ENCODE measurements at regions not wholly inside any gene's neighbourhood (a gene's known extent, or its start where the extent isn't known, plus 50 kb on each side); places are given as distances from the start of the nearest gene placed in this dataset.
"Not testable (repeated sequence)": the region's sequence is repeated elsewhere in the genome, so short reads cannot be mapped to it uniquely, and the experiment has no call there.

GRCh38 chr7:54226030-54226429 is 316.1 kb upstream of the VSTM2A start:
- H3K4me2 ChIP-seq (ENCODE audit: insufficient read depth in 1 of 2, low read depth in 2 of 2, low read length in 2 of 2); H3K36me3 ChIP-seq (ENCODE audit: control insufficient read depth in 2 of 4, insufficient read depth in 4 of 4, low read length in 3 of 4); H4K8ac ChIP-seq (ENCODE audit: extremely low read depth, insufficient read depth, low read length); DNase-seq (ENCODE audit: low read depth in 1 of 2, low spot score in 2 of 2); H3K56ac ChIP-seq (replicated peaks; ENCODE audit: insufficient read length, low read depth, low read length); H3K4me1 ChIP-seq (replicated peaks in 1 of 4; ENCODE audit: control insufficient read depth in 3 of 4, insufficient read depth in 4 of 4, low read length in 3 of 4); H3K9ac ChIP-seq (replicated peaks in 1 of 4; ENCODE audit: extremely low read depth in 1 of 4, low read depth in 3 of 4, low read length in 3 of 4); FAIRE-seq; H2AK5ac ChIP-seq (ENCODE audit: low read depth, low read length); POLR2A ChIA-PET (ENCODE audit: partially characterized antibody); H3K18ac ChIP-seq (ENCODE audit: extremely low read depth, low read length); H2BK15ac ChIP-seq (ENCODE audit: low read length); H4K91ac ChIP-seq (replicated peaks; ENCODE audit: insufficient read length, low read length); H4K20me1 ChIP-seq (replicated peaks in 1 of 2; ENCODE audit: control insufficient read depth in 1 of 2, insufficient read depth in 2 of 2, low read length in 2 of 2); H3K23me2 ChIP-seq (ENCODE audit: low read depth, low read length); H3K14ac ChIP-seq (ENCODE audit: insufficient read length); H3K27ac ChIP-seq (ENCODE audit: low read depth, low read length); H2BK20ac ChIP-seq (ENCODE audit: low read length); H3K23ac ChIP-seq (ENCODE audit: insufficient read length); H3K79me2 ChIP-seq (ENCODE audit: control insufficient read depth in 1 of 2, insufficient read depth in 2 of 2, low read length in 2 of 2); H4K5ac ChIP-seq (ENCODE audit: insufficient read length, low read depth, low read length); H3K79me1 ChIP-seq (ENCODE audit: low read depth, low read length); H2BK5ac ChIP-seq (ENCODE audit: low read depth, low read length); H3K9me3 ChIP-seq (ENCODE audit: insufficient read depth in 2 of 2, low read depth in 1 of 2, low read length in 1 of 2); H2BK120ac ChIP-seq (replicated peaks; ENCODE audit: low read depth, low read length); H2BK12ac ChIP-seq (ENCODE audit: low read depth, low read length); H3K4me3 ChIP-seq (ENCODE audit: extremely low read depth in 1 of 4, insufficient read depth in 2 of 4, low read depth in 3 of 4, low read length in 4 of 4); CTCF ChIA-PET (ENCODE audit: partially characterized antibody); H3K27me3 ChIP-seq (replicated peaks in 1 of 4; ENCODE audit: control insufficient read depth in 3 of 4, extremely low read depth in 1 of 4, insufficient read depth in 3 of 4, low read length in 3 of 4); H2AFZ ChIP-seq (ENCODE audit: low read length); H3K4ac ChIP-seq (replicated peaks; ENCODE audit: insufficient read length, low read depth, low read length): not testable (repeated sequence)

Data from H1 (cell line).